Peyer's patch (tissue), 4 donors: ENCODE measurements at regions not wholly inside any gene's neighbourhood (a gene's known extent, or its start where the extent isn't known, plus 50 kb on each side); places are given as distances from the start of the nearest gene placed in this dataset.

Experiments
- DNase-seq, 3 donors: peaks; one replicate each; pipeline ENCODE4 v3.0.0-alpha.2; 2017 to 2019
- H3K27ac ChIP-seq, 4 donors: fragments of 200-600 bp; sonication (generic); one replicate each; pipeline ENCODE4 v1.5.1; 2016 to 2019
- H3K27me3 ChIP-seq, 2 donors: fragments of 200-600 bp; sonication (generic); one replicate each; pipeline ENCODE4 v1.5.1; 2019
- H3K36me3 ChIP-seq, 3 donors: fragments of 200-600 bp; sonication (generic); one replicate each; pipeline ENCODE4 v1.5.1; 2016 to 2019
- H3K4me1 ChIP-seq, 4 donors: fragments of 200-600 bp; sonication (generic); one replicate each; pipeline ENCODE4 v1.5.1; 2016 to 2019
- H3K4me3 ChIP-seq, 4 donors: fragments of 200-600 bp; sonication (generic); 1 replicate in 3 of 4; 2 replicates in 1 of 4; pipeline ENCODE4 v1.5.1; 2016 to 2019; ENCODE audit warnings: mild to moderate bottlenecking in 1 of 4
- H3K9me3 ChIP-seq, 4 donors: fragments of 200-600 bp; sonication (generic); one replicate each; pipeline ENCODE4 v1.5.1; 2016 to 2019; ENCODE audit warnings: mild to moderate bottlenecking in 1 of 4
- POLR2A ChIP-seq, 2 donors: fragments of 450-650 bp; IDR thresholded peaks; one replicate each; pipeline ENCODE4 v1.5.1; 2017; ENCODE audit warnings: antibody characterized with exemption in 2 of 2, mild to moderate bottlenecking in 2 of 2, moderate library complexity in 2 of 2
- TF ChIP-seq, protein P1 (sequence below), 6 experiments: fragments of 450-650 bp in 4 of 6; fragments of 200-600 bp in 2 of 6; sonication (generic) in 1 of 6; IDR thresholded peaks; one replicate each; pipeline ENCODE4 v1.5.1; 2017 to 2019; ENCODE audit warnings: antibody characterized with exemption in 6 of 6, mild to moderate bottlenecking in 3 of 6, moderate library complexity in 1 of 6

DNA sequence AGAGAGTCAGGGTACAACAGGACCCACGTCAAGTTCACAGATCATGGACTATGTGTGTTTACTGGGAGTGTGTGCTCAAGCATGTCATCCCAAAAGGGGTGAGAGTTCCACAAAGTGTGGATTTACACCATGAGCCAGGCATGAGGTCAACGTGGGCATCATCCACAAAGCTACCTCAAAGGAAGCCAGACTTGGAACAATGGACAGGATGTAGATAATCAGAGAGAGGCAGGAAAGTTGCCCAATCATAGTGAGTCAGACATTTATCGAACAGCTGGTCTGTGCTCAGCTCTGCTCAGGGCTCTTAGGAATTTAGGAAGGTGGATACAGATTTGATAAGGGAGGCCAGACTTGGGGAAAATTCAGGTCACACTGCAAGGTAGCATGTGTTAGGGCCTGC is 317.2 kb upstream of the CDYL start:
- no peak for DNase-seq
- TF ChIP-seq, protein P1, sequence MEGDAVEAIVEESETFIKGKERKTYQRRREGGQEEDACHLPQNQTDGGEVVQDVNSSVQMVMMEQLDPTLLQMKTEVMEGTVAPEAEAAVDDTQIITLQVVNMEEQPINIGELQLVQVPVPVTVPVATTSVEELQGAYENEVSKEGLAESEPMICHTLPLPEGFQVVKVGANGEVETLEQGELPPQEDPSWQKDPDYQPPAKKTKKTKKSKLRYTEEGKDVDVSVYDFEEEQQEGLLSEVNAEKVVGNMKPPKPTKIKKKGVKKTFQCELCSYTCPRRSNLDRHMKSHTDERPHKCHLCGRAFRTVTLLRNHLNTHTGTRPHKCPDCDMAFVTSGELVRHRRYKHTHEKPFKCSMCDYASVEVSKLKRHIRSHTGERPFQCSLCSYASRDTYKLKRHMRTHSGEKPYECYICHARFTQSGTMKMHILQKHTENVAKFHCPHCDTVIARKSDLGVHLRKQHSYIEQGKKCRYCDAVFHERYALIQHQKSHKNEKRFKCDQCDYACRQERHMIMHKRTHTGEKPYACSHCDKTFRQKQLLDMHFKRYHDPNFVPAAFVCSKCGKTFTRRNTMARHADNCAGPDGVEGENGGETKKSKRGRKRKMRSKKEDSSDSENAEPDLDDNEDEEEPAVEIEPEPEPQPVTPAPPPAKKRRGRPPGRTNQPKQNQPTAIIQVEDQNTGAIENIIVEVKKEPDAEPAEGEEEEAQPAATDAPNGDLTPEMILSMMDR (IDR thresholded peaks at IDR 0.05), result no peak
- TF ChIP-seq POLR2A (IDR thresholded peaks at IDR 0.05), result no peak
- no peaks in the 10 kb centered on the region for H3K4me1 ChIP-seq
- no peaks in the 10 kb centered on the region for H3K36me3 ChIP-seq
- H3K4me3 ChIP-seq, result no peak overlapping the region
- H3K27ac ChIP-seq, result no peak overlapping the region
- no peaks in the 10 kb centered on the region for H3K9me3 ChIP-seq
- H3K27me3 ChIP-seq, result no peaks in the 10 kb centered on the region

DNA sequence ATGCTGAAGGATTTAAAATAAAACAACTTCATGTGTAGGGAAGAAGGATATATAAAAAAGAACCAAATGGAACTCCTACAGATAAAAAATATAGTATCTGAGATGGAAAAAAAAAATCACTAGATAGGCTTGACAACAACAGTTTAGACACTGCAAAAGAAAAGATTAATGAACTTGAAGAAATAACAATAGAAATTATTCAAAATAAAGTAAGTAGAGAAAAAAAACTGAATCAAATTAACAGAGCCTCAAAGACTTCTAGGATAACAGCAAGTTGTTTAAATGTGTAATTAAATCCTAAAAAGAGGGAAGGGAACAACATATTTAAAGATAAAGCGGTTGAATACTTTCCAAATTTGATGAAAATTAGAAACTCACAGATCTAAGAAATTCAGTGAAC is 316.3 kb upstream of the ECI2 start:
- Histone ChIP-seq H3K36me3 (no peaks in the 10 kb centered on the region), H3K4me1 (no peaks in the 10 kb centered on the region), H3K9me3 (no peaks in the 10 kb centered on the region), H3K4me3 (no peak overlapping the region), H3K27ac (no peak overlapping the region), H3K27me3 (no peaks in the 10 kb centered on the region)
- TF ChIP-seq, protein P1 (IDR thresholded peaks at IDR 0.05), result no peak
- no peak for TF ChIP-seq POLR2A (IDR thresholded peaks at IDR 0.05)
- DNase-seq, result no peak

DNA sequence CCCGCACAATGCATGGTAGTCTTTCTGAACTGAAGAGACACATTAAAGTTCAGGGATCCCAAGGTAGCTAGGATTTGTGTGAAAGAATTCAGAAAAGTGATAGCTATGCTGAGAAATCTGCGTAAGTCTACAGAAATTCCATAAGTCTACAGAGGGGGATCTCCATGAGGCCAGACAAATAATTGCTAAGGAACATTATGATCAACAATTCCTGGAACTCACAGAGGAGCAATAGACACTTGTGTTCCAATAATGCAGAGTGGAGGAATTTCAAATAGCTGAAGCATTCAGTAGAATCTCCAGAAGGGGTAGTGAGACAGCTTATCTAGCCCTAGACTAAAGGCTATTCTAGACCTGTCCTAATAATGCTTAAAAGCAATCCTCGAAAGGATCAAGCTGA is 315.7 kb upstream of the ECI2 start:
- H3K36me3 ChIP-seq, result no peaks in the 10 kb centered on the region
- H3K27ac ChIP-seq, result no peak overlapping the region
- no peaks in the 10 kb centered on the region for H3K27me3 ChIP-seq
- no peak for TF ChIP-seq POLR2A (IDR thresholded peaks at IDR 0.05)
- TF ChIP-seq, protein P1 (IDR thresholded peaks at IDR 0.05), result no peak
- H3K9me3 ChIP-seq, result no peaks in the 10 kb centered on the region
- H3K4me3 ChIP-seq, result no peak overlapping the region
- DNase-seq, result no peak
- no peaks in the 10 kb centered on the region for H3K4me1 ChIP-seq

DNA sequence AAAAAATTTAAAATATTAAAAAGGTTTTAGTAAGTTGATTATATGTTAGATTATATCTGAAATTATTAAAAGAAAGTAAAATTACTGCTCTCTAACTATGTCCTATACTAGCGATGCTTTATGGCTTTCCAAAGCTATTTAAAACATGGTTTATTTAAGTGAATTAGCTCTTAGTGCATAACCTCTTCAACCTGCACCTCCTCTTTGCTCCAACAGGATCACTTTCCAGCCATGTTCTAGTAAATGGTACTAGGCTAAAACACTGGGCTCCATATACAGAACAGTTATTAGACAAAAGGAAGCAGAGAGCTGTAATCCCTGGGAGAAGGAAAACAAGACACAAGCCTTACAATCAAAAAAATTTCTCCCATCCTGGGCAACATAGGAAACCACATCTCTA is 314.9 kb upstream of the ECI2 start:
- Histone ChIP-seq H3K9me3 (no peaks in the 10 kb centered on the region), H3K27ac (no peak overlapping the region), H3K4me3 (no peak overlapping the region), H3K4me1 (no peaks in the 10 kb centered on the region), H3K36me3 (no peaks in the 10 kb centered on the region), H3K27me3 (no peaks in the 10 kb centered on the region)
- TF ChIP-seq, protein P1 (IDR thresholded peaks at IDR 0.05), result no peak
- TF ChIP-seq POLR2A (IDR thresholded peaks at IDR 0.05), result no peak
- DNase-seq, result no peak

DNA sequence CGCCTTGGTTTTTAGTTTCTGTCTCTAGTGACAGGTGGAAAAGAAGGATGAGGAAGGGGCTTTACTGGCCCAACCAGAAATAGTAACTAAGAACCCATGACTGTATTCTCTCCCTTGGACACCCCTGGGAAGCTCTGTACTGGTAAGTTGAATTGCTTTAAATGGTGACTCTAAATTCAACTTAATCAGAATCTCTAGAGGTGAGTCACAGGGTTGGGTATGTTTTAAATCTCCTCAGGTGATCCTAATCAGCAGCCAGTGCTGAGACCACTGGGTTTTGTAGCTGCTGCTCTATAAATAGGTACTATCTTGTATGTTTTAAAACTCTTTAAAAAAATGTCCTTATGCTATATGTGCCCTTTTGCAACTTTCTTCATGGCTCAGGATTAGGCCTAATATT is 314.0 kb upstream of the ECI2 start:
- H3K27me3 ChIP-seq, result no peaks in the 10 kb centered on the region
- H3K9me3 ChIP-seq, result no peaks in the 10 kb centered on the region
- no peaks in the 10 kb centered on the region for H3K4me1 ChIP-seq
- H3K4me3 ChIP-seq, result no peak overlapping the region
- no peak for DNase-seq
- TF ChIP-seq, protein P1 (IDR thresholded peaks at IDR 0.05), result no peak
- no peak for TF ChIP-seq POLR2A (IDR thresholded peaks at IDR 0.05)
- H3K36me3 ChIP-seq, result no peaks in the 10 kb centered on the region
- H3K27ac ChIP-seq, result no peak overlapping the region

DNA sequence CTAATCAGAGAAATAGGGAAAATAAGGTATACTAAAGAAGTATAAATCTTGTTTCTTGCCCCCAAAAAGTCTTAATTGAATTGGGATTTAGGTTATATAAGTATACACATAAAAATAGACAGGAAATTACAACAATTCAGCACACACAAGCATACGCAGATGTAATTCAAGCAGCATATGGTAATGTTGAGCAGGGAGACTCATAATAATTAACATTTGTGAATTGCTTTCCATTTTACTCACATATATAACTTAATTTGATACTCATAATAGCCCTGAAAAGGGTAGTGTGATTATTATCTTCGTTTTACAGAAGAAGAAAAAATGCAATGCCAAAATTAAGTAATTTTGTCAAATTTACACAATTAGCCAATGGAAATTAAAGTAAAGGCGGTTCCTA is 313.5 kb upstream of the ECI2 start:
- H3K36me3 ChIP-seq, result no peaks in the 10 kb centered on the region
- H3K27ac ChIP-seq, result no peak overlapping the region
- no peak overlapping the region for H3K4me3 ChIP-seq
- no peaks in the 10 kb centered on the region for H3K4me1 ChIP-seq
- DNase-seq, result no peak
- no peaks in the 10 kb centered on the region for H3K9me3 ChIP-seq
- TF ChIP-seq POLR2A (IDR thresholded peaks at IDR 0.05), result no peak
- TF ChIP-seq, protein P1 (IDR thresholded peaks at IDR 0.05), result no peak
- no peaks in the 10 kb centered on the region for H3K27me3 ChIP-seq
